Ascending aorta (tissue), 2 donors: ENCODE measurements at regions not wholly inside any gene's neighbourhood (a gene's known extent, or its start where the extent isn't known, plus 50 kb on each side); places are given as distances from the start of the nearest gene placed in this dataset.
"Not testable (repeated sequence)": the region's sequence is repeated elsewhere in the genome, so short reads cannot be mapped to it uniquely, and the experiment has no call there.

Source experiments
- DNase-seq, 2 donors: peaks; one replicate each; pipeline ENCODE4 v3.0.0-alpha.2; 2019; ENCODE audit warnings: low spot score in 2 of 2
- H3K27ac ChIP-seq, 2 donors: fragments of 200-600 bp; sonication (generic); one replicate each; pipeline ENCODE4 v1.5.1; 2016 to 2017; ENCODE audit warnings: mild to moderate bottlenecking in 1 of 2
- H3K27me3 ChIP-seq: fragments of 200-600 bp; sonication (generic); one replicate; pipeline ENCODE4 v1.5.1; 2017
- H3K36me3 ChIP-seq, 2 donors: fragments of 200-600 bp; sonication (generic); one replicate each; pipeline ENCODE4 v1.5.1; 2016
- H3K4me1 ChIP-seq, 2 donors: fragments of 200-600 bp; sonication (generic); one replicate each; pipeline ENCODE4 v1.5.1; 2016 to 2017; ENCODE audit warnings: mild to moderate bottlenecking in 1 of 2
- H3K4me3 ChIP-seq, 2 donors: fragments of 200-600 bp; sonication (generic); one replicate each; pipeline ENCODE4 v1.5.1; 2016 to 2017; ENCODE audit warnings: mild to moderate bottlenecking in 1 of 2
- H3K9me3 ChIP-seq, 2 donors: fragments of 200-600 bp; sonication (generic); one replicate each; pipeline ENCODE4 v1.5.1; 2016
- intact Hi-C: fragments of 100-400 bp; cut with DNase I; formaldehyde crosslinking; loops from one replicate; pipeline ENCODE4 v1.15.1; 2023
- TF ChIP-seq, protein P1 (sequence below), 3 experiments: fragments of 200-600 bp in 2 of 3; fragments of 450-650 bp in 1 of 3; sonication (generic) in 2 of 3; IDR thresholded peaks; one replicate each; pipeline ENCODE4 v1.5.1; 2016 to 2019; ENCODE audit warnings: antibody characterized with exemption in 3 of 3, mild to moderate bottlenecking in 1 of 3, moderate library complexity in 1 of 3

DNA sequence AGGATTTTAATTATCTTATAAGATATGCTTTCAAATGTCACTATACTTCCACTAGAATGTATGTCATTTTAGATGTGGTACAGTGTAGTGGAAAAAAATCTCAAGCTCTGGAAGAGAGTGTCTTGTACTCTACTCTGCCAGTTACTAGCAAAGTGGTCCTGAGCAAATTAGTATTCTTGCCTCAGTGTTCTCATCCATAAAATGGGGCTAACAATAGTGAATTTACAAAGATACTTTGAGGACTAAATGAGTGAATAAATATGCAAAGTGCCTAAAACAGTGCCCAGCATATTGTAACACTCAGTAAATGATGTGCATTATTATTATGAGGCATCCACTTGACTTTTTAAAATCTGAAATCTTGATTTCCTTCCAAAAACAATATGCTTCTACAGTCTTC is 488.9 kb upstream of the PHF14 start:
- Histone ChIP-seq H3K36me3 (no peaks in the 10 kb centered on the region), H3K27ac (no peak overlapping the region), H3K9me3 (no peaks in the 10 kb centered on the region), H3K4me3 (no peak overlapping the region), H3K27me3 (no peaks in the 10 kb centered on the region), H3K4me1 (no peaks in the 10 kb centered on the region)
- no peak for DNase-seq
- intact Hi-C loops: no loop called here
- TF ChIP-seq, protein P1, sequence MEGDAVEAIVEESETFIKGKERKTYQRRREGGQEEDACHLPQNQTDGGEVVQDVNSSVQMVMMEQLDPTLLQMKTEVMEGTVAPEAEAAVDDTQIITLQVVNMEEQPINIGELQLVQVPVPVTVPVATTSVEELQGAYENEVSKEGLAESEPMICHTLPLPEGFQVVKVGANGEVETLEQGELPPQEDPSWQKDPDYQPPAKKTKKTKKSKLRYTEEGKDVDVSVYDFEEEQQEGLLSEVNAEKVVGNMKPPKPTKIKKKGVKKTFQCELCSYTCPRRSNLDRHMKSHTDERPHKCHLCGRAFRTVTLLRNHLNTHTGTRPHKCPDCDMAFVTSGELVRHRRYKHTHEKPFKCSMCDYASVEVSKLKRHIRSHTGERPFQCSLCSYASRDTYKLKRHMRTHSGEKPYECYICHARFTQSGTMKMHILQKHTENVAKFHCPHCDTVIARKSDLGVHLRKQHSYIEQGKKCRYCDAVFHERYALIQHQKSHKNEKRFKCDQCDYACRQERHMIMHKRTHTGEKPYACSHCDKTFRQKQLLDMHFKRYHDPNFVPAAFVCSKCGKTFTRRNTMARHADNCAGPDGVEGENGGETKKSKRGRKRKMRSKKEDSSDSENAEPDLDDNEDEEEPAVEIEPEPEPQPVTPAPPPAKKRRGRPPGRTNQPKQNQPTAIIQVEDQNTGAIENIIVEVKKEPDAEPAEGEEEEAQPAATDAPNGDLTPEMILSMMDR (IDR thresholded peaks at IDR 0.05): no peak

DNA sequence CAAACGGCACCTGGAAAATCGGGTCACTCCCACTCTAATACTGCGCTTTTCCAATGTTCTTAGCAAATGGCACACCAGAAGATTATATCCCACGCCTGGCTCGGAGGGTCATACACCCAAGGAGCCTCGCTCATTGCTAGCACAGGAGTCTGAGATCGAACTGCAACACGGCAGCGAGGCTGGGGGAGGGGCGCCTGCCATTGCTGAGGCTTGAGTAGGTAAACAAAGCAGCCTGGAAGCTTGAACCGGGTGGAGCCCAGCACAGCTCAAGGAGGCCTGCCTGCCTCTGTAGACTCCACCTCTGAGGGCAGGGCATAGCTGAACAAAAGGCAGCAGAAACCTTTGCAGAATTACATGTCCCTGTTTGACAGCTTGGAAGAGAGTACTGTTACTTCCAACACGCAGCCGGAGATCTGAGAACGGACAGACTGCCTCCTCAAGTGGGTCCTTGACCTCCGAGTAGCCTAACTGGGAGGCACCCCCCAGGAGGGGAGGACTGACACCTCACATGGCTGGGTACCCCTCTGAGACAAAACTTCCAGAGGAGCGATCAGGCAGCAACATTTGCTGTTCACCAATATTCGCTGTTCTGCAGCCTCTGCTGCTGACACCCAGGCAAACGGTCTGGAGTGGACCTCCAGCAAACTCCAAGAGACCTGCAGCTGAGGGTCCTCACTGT is 472.3 kb upstream of the PHF14 start:
- H3K4me1 ChIP-seq, H3K9me3 ChIP-seq, H3K27me3 ChIP-seq, intact Hi-C loops, H3K36me3 ChIP-seq, DNase-seq, H3K27ac ChIP-seq, H3K4me3 ChIP-seq: not testable (repeated sequence)

DNA sequence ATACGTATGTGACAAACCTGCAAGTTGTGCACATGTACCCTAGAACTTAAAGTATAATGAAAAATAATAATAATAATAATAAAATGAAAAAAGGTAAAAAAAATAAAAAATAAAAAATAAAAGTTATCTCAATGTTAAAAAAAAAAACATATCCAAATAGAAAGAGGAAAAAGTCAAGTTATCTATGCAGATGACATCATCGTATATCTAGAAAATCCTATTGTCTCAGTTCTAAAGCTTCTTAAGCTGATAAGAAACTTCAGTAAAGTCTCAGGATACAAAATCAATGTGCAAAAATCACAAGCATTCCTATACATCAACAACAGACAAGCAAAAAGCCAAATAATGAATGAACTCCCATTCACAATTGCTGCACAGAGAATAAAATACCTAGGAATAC is 466.6 kb upstream of the PHF14 start:
- intact Hi-C loops: no loop called here

DNA sequence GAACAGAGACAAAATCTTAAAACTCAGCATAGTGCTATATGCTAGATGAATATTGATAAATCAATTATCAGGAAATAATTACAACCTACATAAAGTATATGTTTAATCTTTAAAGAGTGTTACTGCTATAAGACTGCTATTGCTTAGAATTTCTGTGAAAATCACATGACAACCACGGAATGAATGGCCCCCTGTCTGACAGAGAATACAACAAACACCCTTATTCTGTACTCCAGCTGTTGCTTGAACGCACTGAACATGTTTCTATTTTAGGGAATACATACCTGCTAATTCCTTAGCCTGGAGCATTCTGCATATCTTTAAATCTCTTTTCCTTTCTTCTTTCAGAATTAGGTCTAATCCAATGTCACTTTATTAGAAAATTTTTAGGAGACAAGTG is 452.4 kb upstream of the PHF14 start:
- no peak overlapping the region for H3K4me3 ChIP-seq
- DNase-seq: no peak
- no peak overlapping the region for H3K27ac ChIP-seq
- TF ChIP-seq, protein P1 (IDR thresholded peaks at IDR 0.05): no peak
- no peaks in the 10 kb centered on the region for H3K9me3 ChIP-seq
- no peaks in the 10 kb centered on the region for H3K4me1 ChIP-seq
- H3K27me3 ChIP-seq: no peaks in the 10 kb centered on the region
- intact Hi-C loops: no loop called here
- no peaks in the 10 kb centered on the region for H3K36me3 ChIP-seq

More for the DNA sequence above, 466.6 kb upstream of the PHF14 start:
- no peak overlapping the region for H3K27ac ChIP-seq
- H3K9me3 ChIP-seq: no peaks in the 10 kb centered on the region
- TF ChIP-seq, protein P1 (IDR thresholded peaks at IDR 0.05): no peak
- H3K36me3 ChIP-seq: no peaks in the 10 kb centered on the region
- H3K4me3 ChIP-seq: no peak overlapping the region
- no peak for DNase-seq
- H3K4me1 ChIP-seq: no peaks in the 10 kb centered on the region
- H3K27me3 ChIP-seq: no peaks in the 10 kb centered on the region

DNA sequence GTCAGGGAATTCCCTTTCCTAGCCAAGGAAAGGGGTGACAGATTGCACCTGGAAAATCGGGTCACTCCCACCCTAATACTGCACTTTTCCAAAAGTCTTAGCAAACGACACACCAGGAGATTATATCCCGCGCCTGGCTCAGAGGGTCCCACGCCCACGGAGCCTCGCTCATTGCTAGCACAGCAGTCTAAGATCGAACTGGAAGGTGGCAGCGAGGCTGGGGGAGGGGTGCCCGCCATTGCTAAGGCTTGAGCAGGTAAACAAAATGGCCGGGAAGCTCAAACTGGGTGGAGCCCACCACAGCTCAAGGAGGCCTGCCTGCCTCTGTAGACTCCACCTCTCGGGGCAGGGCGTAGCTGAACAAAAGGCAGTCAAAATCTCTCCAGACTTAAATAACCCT is 440.2 kb upstream of the PHF14 start:
- DNase-seq, H3K36me3 ChIP-seq, H3K27ac ChIP-seq, H3K27me3 ChIP-seq, H3K4me1 ChIP-seq, intact Hi-C loops, H3K9me3 ChIP-seq, H3K4me3 ChIP-seq: not testable (repeated sequence)

DNA sequence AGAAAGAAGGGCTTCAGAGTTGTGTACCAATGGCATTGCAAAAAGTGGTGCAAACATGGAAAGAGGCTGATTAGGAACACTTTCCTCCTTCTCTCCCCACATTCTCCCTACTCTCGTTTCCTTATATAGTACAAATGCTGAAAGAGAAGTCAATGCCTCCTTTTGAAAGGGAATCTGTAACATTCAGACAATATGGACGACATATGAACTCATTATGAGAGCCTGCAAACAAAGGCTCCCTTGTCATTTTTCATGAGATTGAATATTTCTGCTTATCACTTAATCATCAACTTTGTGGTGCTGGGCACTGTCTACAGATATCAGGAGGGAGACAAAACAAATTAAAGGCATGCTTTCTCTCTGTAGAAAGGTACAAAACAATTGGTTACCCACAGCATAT is 437.1 kb upstream of the PHF14 start:
- no peak overlapping the region for H3K27ac ChIP-seq
- TF ChIP-seq, protein P1 (IDR thresholded peaks at IDR 0.05): no peak
- no peaks in the 10 kb centered on the region for H3K9me3 ChIP-seq
- no peak overlapping the region for H3K4me3 ChIP-seq
- DNase-seq: no peak
- H3K36me3 ChIP-seq: no peaks in the 10 kb centered on the region
- H3K27me3 ChIP-seq: no peaks in the 10 kb centered on the region
- H3K4me1 ChIP-seq: no peaks in the 10 kb centered on the region
- intact Hi-C loops: no loop called here

DNA sequence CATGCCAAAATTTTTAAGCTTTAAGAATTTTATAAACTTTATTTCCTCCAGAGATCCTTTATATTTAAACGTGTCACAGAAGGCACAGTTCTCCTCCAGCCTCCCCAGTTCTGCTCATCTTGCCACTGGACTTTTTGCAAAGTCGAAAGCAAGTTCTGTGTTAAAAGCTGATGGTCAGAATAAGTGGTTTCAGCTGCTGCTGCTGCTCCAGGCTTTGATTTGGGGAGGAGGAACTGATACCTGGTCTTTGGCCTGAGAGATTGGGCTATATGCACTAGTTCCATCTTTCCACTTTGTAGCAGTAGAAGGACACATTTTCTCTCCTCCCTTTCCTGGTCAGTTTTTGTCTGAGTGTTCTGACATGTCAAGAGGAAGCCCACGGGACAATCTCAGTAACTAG is 435.9 kb upstream of the PHF14 start:
- no peak for DNase-seq
- intact Hi-C loops: no loop called here
- TF ChIP-seq, protein P1 (IDR thresholded peaks at IDR 0.05): no peak

More for the DNA sequence above, 435.9 kb upstream of the PHF14 start:
- Histone ChIP-seq H3K27ac (no peak overlapping the region), H3K4me3 (no peak overlapping the region), H3K4me1 (no peaks in the 10 kb centered on the region), H3K9me3 (no peaks in the 10 kb centered on the region), H3K36me3 (no peaks in the 10 kb centered on the region), H3K27me3 (no peaks in the 10 kb centered on the region)
